ENCODE measurements at regions not wholly inside any gene's neighbourhood (a gene's known extent, or its start where the extent isn't known, plus 50 kb on each side); places are given as distances from the start of the nearest gene placed in this dataset.

DNA sequence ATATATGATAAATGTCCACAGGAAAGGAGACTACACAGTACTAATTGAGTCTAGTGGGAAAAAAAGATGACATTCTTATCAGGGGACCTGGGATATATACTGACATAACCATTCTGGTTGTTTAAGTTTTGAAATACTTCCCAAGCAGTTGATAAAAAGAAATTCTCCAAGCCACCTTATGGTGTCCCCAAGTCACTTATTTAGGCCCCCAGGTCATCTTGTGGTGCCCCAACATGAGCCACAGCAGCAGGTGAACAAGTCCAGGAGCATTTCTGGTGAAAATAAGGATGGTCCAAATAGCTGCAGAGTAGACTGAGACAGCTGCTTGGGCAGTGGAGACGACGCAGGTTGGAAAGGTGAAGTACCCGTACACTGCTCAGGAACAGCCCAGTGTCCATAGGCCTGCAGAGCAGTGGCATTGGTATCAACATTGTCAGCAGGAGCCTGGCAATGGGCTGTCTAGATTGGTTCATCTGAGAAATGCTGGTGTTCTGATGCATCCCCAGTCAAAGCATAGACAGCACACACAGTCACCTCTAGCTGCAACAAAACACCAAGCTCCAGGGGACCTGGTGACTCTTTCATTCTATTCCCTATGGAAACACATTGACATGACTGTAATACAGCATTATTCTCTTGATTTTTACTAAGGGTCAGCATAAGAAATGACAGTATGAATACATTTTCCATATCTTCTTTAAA is 430.6 kb downstream of the NR2F1-AS1 start:
- CTCF ChIA-PET: no interaction called here
- ATAC-seq (no peak), DNase-seq (ENCODE audit: low spot score) (no peak)
- no peaks in the 10 kb centered on the region for H3K36me3 Mint-ChIP-seq
- no peak overlapping the region for H3K4me3 Mint-ChIP-seq
- POLR2A ChIA-PET: no interaction called here
- no peaks in the 10 kb centered on the region for H3K4me1 Mint-ChIP-seq
- H3K9me3 Mint-ChIP-seq: peaks cover 1% of the 10 kb centered on the region; the same call in 1 of the 2 replicates
- H3K27ac Mint-ChIP-seq: no peak overlapping the region
- TF ChIP-seq, protein P1, sequence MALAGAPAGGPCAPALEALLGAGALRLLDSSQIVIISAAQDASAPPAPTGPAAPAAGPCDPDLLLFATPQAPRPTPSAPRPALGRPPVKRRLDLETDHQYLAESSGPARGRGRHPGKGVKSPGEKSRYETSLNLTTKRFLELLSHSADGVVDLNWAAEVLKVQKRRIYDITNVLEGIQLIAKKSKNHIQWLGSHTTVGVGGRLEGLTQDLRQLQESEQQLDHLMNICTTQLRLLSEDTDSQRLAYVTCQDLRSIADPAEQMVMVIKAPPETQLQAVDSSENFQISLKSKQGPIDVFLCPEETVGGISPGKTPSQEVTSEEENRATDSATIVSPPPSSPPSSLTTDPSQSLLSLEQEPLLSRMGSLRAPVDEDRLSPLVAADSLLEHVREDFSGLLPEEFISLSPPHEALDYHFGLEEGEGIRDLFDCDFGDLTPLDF (CRISPR knock-in tag; IDR thresholded peaks at IDR 0.05): no peak
- TF ChIP-seq KAT7 (CRISPR knock-in tag; IDR thresholded peaks at IDR 0.05; ENCODE audit: borderline replicate concordance) (no peak), SMAD4 (CRISPR knock-in tag; IDR thresholded peaks at IDR 0.05) (no peak), CDX4 (CRISPR knock-in tag; IDR thresholded peaks at IDR 0.05; ENCODE audit: borderline replicate concordance) (no peak), PREB (CRISPR knock-in tag; IDR thresholded peaks at IDR 0.05; ENCODE audit: borderline replicate concordance) (no peak), ZNF121 (CRISPR knock-in tag; IDR thresholded peaks at IDR 0.05) (no peak), TEAD1 (CRISPR knock-in tag; IDR thresholded peaks at IDR 0.05) (no peak), ZNF532 (CRISPR knock-in tag; IDR thresholded peaks at IDR 0.05; ENCODE audit: borderline replicate concordance) (no peak), ZNF423 (CRISPR knock-in tag; IDR thresholded peaks at IDR 0.05) (no peak), AFF4 (CRISPR knock-in tag; IDR thresholded peaks at IDR 0.05; ENCODE audit: borderline replicate concordance) (no peak), ESRRA (CRISPR knock-in tag; IDR thresholded peaks at IDR 0.05; ENCODE audit: borderline replicate concordance) (no peak), RORB (CRISPR knock-in tag; IDR thresholded peaks at IDR 0.05) (no peak), ELF4 (CRISPR knock-in tag; IDR thresholded peaks at IDR 0.05; ENCODE audit: low read depth) (no peak)
- TF ChIP-seq, protein P2, sequence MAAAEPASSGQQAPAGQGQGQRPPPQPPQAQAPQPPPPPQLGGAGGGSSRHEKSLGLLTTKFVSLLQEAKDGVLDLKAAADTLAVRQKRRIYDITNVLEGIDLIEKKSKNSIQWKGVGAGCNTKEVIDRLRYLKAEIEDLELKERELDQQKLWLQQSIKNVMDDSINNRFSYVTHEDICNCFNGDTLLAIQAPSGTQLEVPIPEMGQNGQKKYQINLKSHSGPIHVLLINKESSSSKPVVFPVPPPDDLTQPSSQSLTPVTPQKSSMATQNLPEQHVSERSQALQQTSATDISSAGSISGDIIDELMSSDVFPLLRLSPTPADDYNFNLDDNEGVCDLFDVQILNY (CRISPR knock-in tag; IDR thresholded peaks at IDR 0.05): no peak
- TF ChIP-seq, protein P3, sequence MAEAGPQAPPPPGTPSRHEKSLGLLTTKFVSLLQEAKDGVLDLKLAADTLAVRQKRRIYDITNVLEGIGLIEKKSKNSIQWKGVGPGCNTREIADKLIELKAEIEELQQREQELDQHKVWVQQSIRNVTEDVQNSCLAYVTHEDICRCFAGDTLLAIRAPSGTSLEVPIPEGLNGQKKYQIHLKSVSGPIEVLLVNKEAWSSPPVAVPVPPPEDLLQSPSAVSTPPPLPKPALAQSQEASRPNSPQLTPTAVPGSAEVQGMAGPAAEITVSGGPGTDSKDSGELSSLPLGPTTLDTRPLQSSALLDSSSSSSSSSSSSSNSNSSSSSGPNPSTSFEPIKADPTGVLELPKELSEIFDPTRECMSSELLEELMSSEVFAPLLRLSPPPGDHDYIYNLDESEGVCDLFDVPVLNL (CRISPR knock-in tag; IDR thresholded peaks at IDR 0.05; ENCODE audit: borderline replicate concordance, low read depth): no peak
- TF ChIP-seq, protein P4, sequence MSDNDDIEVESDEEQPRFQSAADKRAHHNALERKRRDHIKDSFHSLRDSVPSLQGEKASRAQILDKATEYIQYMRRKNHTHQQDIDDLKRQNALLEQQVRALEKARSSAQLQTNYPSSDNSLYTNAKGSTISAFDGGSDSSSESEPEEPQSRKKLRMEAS (CRISPR knock-in tag; IDR thresholded peaks at IDR 0.05): no peak
- no peaks in the 10 kb centered on the region for H3K27me3 Mint-ChIP-seq (ENCODE audit: low read depth)
